WTC11 (cell line): ENCODE measurements at regions not wholly inside any gene's neighbourhood (a gene's known extent, or its start where the extent isn't known, plus 50 kb on each side); places are given as distances from the start of the nearest gene placed in this dataset.

Source experiments
- ATF2 ChIP-seq: sonication (generic); formaldehyde crosslinking; IDR thresholded peaks from 2 replicates; pipeline ENCODE4 v1.8.1; 2022; ENCODE audit warnings: low read depth, missing genetic modification reagents, borderline replicate concordance
- CREM ChIP-seq: sonication (generic); formaldehyde crosslinking; IDR thresholded peaks from 2 replicates; pipeline ENCODE4 v1.8.1; 2022; ENCODE audit warnings: mild to moderate bottlenecking, missing genetic modification reagents, moderate library complexity
- CTCF ChIP-seq: fragments of 200-600 bp; IDR thresholded peaks from 2 replicates; pipeline ENCODE4 v1.8.0; 2022; ENCODE audit warnings: antibody characterized with exemption
- PRDM15 ChIP-seq: sonication (generic); formaldehyde crosslinking; IDR thresholded peaks from 2 replicates; pipeline ENCODE4 v1.8.0; 2022; ENCODE audit warnings: missing genetic modification reagents
- SP1 ChIP-seq: sonication (generic); formaldehyde crosslinking; conservative IDR thresholded peaks from 2 replicates; pipeline ENCODE4 v1.8.1; 2022; ENCODE audit warnings: missing genetic modification reagents
- TEAD4 ChIP-seq: sonication (generic); formaldehyde crosslinking; IDR thresholded peaks from 2 replicates; pipeline ENCODE4 v1.8.0; 2022; ENCODE audit warnings: mild to moderate bottlenecking, missing genetic modification reagents

- TF ChIP-seq ATF2 (CRISPR knock-in tag) (no peak), CREM (no peak), CTCF (no peak), TEAD4 (no peak), SP1 (CRISPR knock-in tag) (no peak), PRDM15 (CRISPR knock-in tag) (no peak)
These were observed 151.8 kb upstream of the NABP1 start for GRCh38 chr2:191526091-191526490.
